ENCODE measurements at regions not wholly inside any gene's neighbourhood (a gene's known extent, or its start where the extent isn't known, plus 50 kb on each side); places are given as distances from the start of the nearest gene placed in this dataset.

- Histone ChIP-seq H3K4me1 (ENCODE audit: control insufficient read depth, insufficient read depth, low read length, unreplicated experiment) (no peaks in the 10 kb centered on the region), H3K27ac (ENCODE audit: low read depth, low read length) (no peak overlapping the region), H3K27me3 (ENCODE audit: insufficient read depth, low read length) (no peaks in the 10 kb centered on the region), H3K36me3 (ENCODE audit: insufficient read depth, low read length) (no peaks in the 10 kb centered on the region), H3K4me3 (ENCODE audit: low read depth, low read length) (no peak overlapping the region), H3K79me2 (ENCODE audit: control insufficient read depth, insufficient read depth, low read length, unreplicated experiment) (no peaks in the 10 kb centered on the region), H2AFZ (ENCODE audit: low read length, unreplicated experiment) (no peak overlapping the region)
Observed at GRCh38 chr16:55116165-55116920, 185.7 kb downstream of the IRX5 start.

- no peaks in the 10 kb centered on the region for H3K36me3 ChIP-seq (ENCODE audit: insufficient read depth, low read length)
- no peaks in the 10 kb centered on the region for H3K79me2 ChIP-seq (ENCODE audit: control insufficient read depth, insufficient read depth, low read length, unreplicated experiment)
- no peaks in the 10 kb centered on the region for H3K27me3 ChIP-seq (ENCODE audit: insufficient read depth, low read length)
- H3K4me1 ChIP-seq (ENCODE audit: control insufficient read depth, insufficient read depth, low read length, unreplicated experiment), result no peaks in the 10 kb centered on the region
- no peak overlapping the region for H3K27ac ChIP-seq (ENCODE audit: low read depth, low read length)
- H3K4me3 ChIP-seq (ENCODE audit: low read depth, low read length), result no peak overlapping the region
- no peak overlapping the region for H2AFZ ChIP-seq (ENCODE audit: low read length, unreplicated experiment)
Observed at GRCh38 chr16:55118701-55119260, 188.1 kb downstream of the IRX5 start.

- Histone ChIP-seq H3K27ac (ENCODE audit: low read depth, low read length) (no peak overlapping the region), H3K79me2 (ENCODE audit: control insufficient read depth, insufficient read depth, low read length, unreplicated experiment) (no peaks in the 10 kb centered on the region), H3K4me1 (ENCODE audit: control insufficient read depth, insufficient read depth, low read length, unreplicated experiment) (no peaks in the 10 kb centered on the region), H3K4me3 (ENCODE audit: low read depth, low read length) (no peak overlapping the region), H3K27me3 (ENCODE audit: insufficient read depth, low read length) (no peaks in the 10 kb centered on the region), H2AFZ (ENCODE audit: low read length, unreplicated experiment) (no peak overlapping the region), H3K36me3 (ENCODE audit: insufficient read depth, low read length) (no peaks in the 10 kb centered on the region)
Observed at GRCh38 chr16:55120408-55120807, 189.7 kb downstream of the IRX5 start.

- Histone ChIP-seq H3K27me3 (ENCODE audit: insufficient read depth, low read length) (no peaks in the 10 kb centered on the region), H3K36me3 (ENCODE audit: insufficient read depth, low read length) (no peaks in the 10 kb centered on the region), H2AFZ (ENCODE audit: low read length, unreplicated experiment) (no peak overlapping the region), H3K27ac (ENCODE audit: low read depth, low read length) (no peak overlapping the region), H3K79me2 (ENCODE audit: control insufficient read depth, insufficient read depth, low read length, unreplicated experiment) (no peaks in the 10 kb centered on the region), H3K4me3 (ENCODE audit: low read depth, low read length) (no peak overlapping the region), H3K4me1 (ENCODE audit: control insufficient read depth, insufficient read depth, low read length, unreplicated experiment) (no peaks in the 10 kb centered on the region)
Observed at GRCh38 chr16:55120826-55121225, 190.2 kb downstream of the IRX5 start.

- Histone ChIP-seq H3K27me3 (ENCODE audit: insufficient read depth, low read length) (no peaks in the 10 kb centered on the region), H3K36me3 (ENCODE audit: insufficient read depth, low read length) (no peaks in the 10 kb centered on the region), H2AFZ (ENCODE audit: low read length, unreplicated experiment) (no peak overlapping the region), H3K79me2 (ENCODE audit: control insufficient read depth, insufficient read depth, low read length, unreplicated experiment) (no peaks in the 10 kb centered on the region), H3K4me3 (ENCODE audit: low read depth, low read length) (no peak overlapping the region), H3K27ac (ENCODE audit: low read depth, low read length) (no peak overlapping the region), H3K4me1 (ENCODE audit: control insufficient read depth, insufficient read depth, low read length, unreplicated experiment) (no peaks in the 10 kb centered on the region)
Observed at GRCh38 chr16:55123652-55124051, 193.0 kb downstream of the IRX5 start.

GRCh38 chr16:55125818-55126385 is 195.2 kb downstream of the IRX5 start:
- no peak overlapping the region for H3K27ac ChIP-seq (ENCODE audit: low read depth, low read length)
- no peaks in the 10 kb centered on the region for H3K36me3 ChIP-seq (ENCODE audit: insufficient read depth, low read length)
- no peaks in the 10 kb centered on the region for H3K4me1 ChIP-seq (ENCODE audit: control insufficient read depth, insufficient read depth, low read length, unreplicated experiment)
- H3K27me3 ChIP-seq (ENCODE audit: insufficient read depth, low read length), result no peaks in the 10 kb centered on the region
- no peak overlapping the region for H3K4me3 ChIP-seq (ENCODE audit: low read depth, low read length)
- H2AFZ ChIP-seq (ENCODE audit: low read length, unreplicated experiment), result no peak overlapping the region
- no peaks in the 10 kb centered on the region for H3K79me2 ChIP-seq (ENCODE audit: control insufficient read depth, insufficient read depth, low read length, unreplicated experiment)

GRCh38 chr16:55126456-55126855 is 195.8 kb downstream of the IRX5 start:
- Histone ChIP-seq H3K27ac (ENCODE audit: low read depth, low read length) (no peak overlapping the region), H3K4me3 (ENCODE audit: low read depth, low read length) (no peak overlapping the region), H3K4me1 (ENCODE audit: control insufficient read depth, insufficient read depth, low read length, unreplicated experiment) (no peaks in the 10 kb centered on the region), H3K27me3 (ENCODE audit: insufficient read depth, low read length) (no peaks in the 10 kb centered on the region), H3K36me3 (ENCODE audit: insufficient read depth, low read length) (no peaks in the 10 kb centered on the region), H2AFZ (ENCODE audit: low read length, unreplicated experiment) (no peak overlapping the region), H3K79me2 (ENCODE audit: control insufficient read depth, insufficient read depth, low read length, unreplicated experiment) (no peaks in the 10 kb centered on the region)

GRCh38 chr16:55130456-55130855 is 193.5 kb upstream of the IRX6 start:
- Histone ChIP-seq H3K36me3 (ENCODE audit: insufficient read depth, low read length) (no peaks in the 10 kb centered on the region), H3K27me3 (ENCODE audit: insufficient read depth, low read length) (peaks cover 3% of the 10 kb centered on the region; the same call in 1 of the 2 replicates), H2AFZ (ENCODE audit: low read length, unreplicated experiment) (no peak overlapping the region), H3K27ac (ENCODE audit: low read depth, low read length) (no peak overlapping the region), H3K4me3 (ENCODE audit: low read depth, low read length) (no peak overlapping the region), H3K4me1 (ENCODE audit: control insufficient read depth, insufficient read depth, low read length, unreplicated experiment) (no peaks in the 10 kb centered on the region), H3K79me2 (ENCODE audit: control insufficient read depth, insufficient read depth, low read length, unreplicated experiment) (no peaks in the 10 kb centered on the region)

GRCh38 chr16:55130911-55131310 is 193.1 kb upstream of the IRX6 start:
- H3K27ac ChIP-seq (ENCODE audit: low read depth, low read length), result no peak overlapping the region
- no peaks in the 10 kb centered on the region for H3K4me1 ChIP-seq (ENCODE audit: control insufficient read depth, insufficient read depth, low read length, unreplicated experiment)
- no peaks in the 10 kb centered on the region for H3K36me3 ChIP-seq (ENCODE audit: insufficient read depth, low read length)
- no peak overlapping the region for H2AFZ ChIP-seq (ENCODE audit: low read length, unreplicated experiment)
- H3K4me3 ChIP-seq (ENCODE audit: low read depth, low read length), result no peak overlapping the region
- H3K79me2 ChIP-seq (ENCODE audit: control insufficient read depth, insufficient read depth, low read length, unreplicated experiment), result no peaks in the 10 kb centered on the region
- H3K27me3 ChIP-seq (ENCODE audit: insufficient read depth, low read length), result peaks cover 3% of the 10 kb centered on the region; the same call in 1 of the 2 replicates

GRCh38 chr16:55133654-55134053 is 190.3 kb upstream of the IRX6 start:
- no peak overlapping the region for H3K27ac ChIP-seq (ENCODE audit: low read depth, low read length)
- H3K4me1 ChIP-seq (ENCODE audit: control insufficient read depth, insufficient read depth, low read length, unreplicated experiment), result no peaks in the 10 kb centered on the region
- H3K36me3 ChIP-seq (ENCODE audit: insufficient read depth, low read length), result no peaks in the 10 kb centered on the region
- no peak overlapping the region for H3K4me3 ChIP-seq (ENCODE audit: low read depth, low read length)
- no peaks in the 10 kb centered on the region for H3K79me2 ChIP-seq (ENCODE audit: control insufficient read depth, insufficient read depth, low read length, unreplicated experiment)
- H3K27me3 ChIP-seq (ENCODE audit: insufficient read depth, low read length), result peaks cover 3% of the 10 kb centered on the region; the same call in 1 of the 2 replicates
- H2AFZ ChIP-seq (ENCODE audit: low read length, unreplicated experiment), result no peak overlapping the region
